Mesenchymal stem cell (in vitro differentiated cells and primary cell): ENCODE measurements at regions not wholly inside any gene's neighbourhood (a gene's known extent, or its start where the extent isn't known, plus 50 kb on each side); places are given as distances from the start of the nearest gene placed in this dataset.

Experiments
- DNase-seq: peaks from one replicate; pipeline ENCODE4 v3.0.0-alpha.2; 2013
- H2AFZ ChIP-seq: one replicate; pipeline ENCODE4 v1.6.1; 2013; ENCODE audit warnings: low read depth, mild to moderate bottlenecking, control low read depth, inconsistent platforms, low read length, moderate library complexity
- H2AK5ac ChIP-seq: 2 replicates; pipeline ENCODE4 v1.6.1; 2013; ENCODE audit warnings: low read length, moderate library complexity, mild to moderate bottlenecking, inconsistent platforms; ENCODE audit not compliant: severe bottlenecking
- H2BK120ac ChIP-seq: one replicate; pipeline ENCODE4 v1.6.1; 2013; ENCODE audit warnings: low read depth, mild to moderate bottlenecking, inconsistent platforms, low read length, moderate library complexity
- H2BK12ac ChIP-seq, 2 experiments: one replicate each; pipeline ENCODE4 v1.6.1; 2013; ENCODE audit warnings: inconsistent platforms in 2 of 2, low read length in 2 of 2, mild to moderate bottlenecking in 2 of 2, moderate library complexity in 2 of 2, control low read depth in 1 of 2
- H2BK15ac ChIP-seq: one replicate; pipeline ENCODE4 v1.6.1; 2013; ENCODE audit warnings: mild to moderate bottlenecking, low read depth, inconsistent platforms; ENCODE audit not compliant: poor library complexity, severe bottlenecking
- H2BK5ac ChIP-seq: 2 replicates; pipeline ENCODE4 v1.6.1; 2013; ENCODE audit warnings: low read depth, mild to moderate bottlenecking, low read length, control low read depth, inconsistent platforms; ENCODE audit not compliant: poor library complexity, severe bottlenecking
- H3K14ac ChIP-seq, 2 experiments: one replicate each; pipeline ENCODE4 v1.6.1; 2013; ENCODE audit warnings: inconsistent platforms in 2 of 2, low read length in 2 of 2, control low read depth in 1 of 2, mild to moderate bottlenecking in 1 of 2, moderate library complexity in 1 of 2
- H3K18ac ChIP-seq, 2 experiments: one replicate each; pipeline ENCODE4 v1.6.1; 2013; ENCODE audit warnings: inconsistent platforms in 2 of 2, low read length in 2 of 2, control low read depth in 1 of 2, low read depth in 1 of 2, mild to moderate bottlenecking in 1 of 2
- H3K23ac ChIP-seq, 2 experiments: one replicate each; pipeline ENCODE4 v1.6.1; 2013; ENCODE audit warnings: inconsistent platforms in 2 of 2, low read length in 2 of 2, mild to moderate bottlenecking in 2 of 2, moderate library complexity in 2 of 2, control low read depth in 1 of 2
- H3K27ac ChIP-seq: 2 replicates; pipeline ENCODE4 v1.5.1; 2013; ENCODE audit warnings: mild to moderate bottlenecking, moderate library complexity, low read length, control low read depth, inconsistent platforms; ENCODE audit not compliant: poor library complexity, severe bottlenecking
- H3K27me3 ChIP-seq, 2 experiments: 2 replicates each; pipeline versions ENCODE4 v1.6.1 to v1.7.0; 2013; ENCODE audit warnings: low read length in 2 of 2, mild to moderate bottlenecking in 2 of 2, moderate library complexity in 2 of 2, control low read depth in 1 of 2, inconsistent platforms in 1 of 2; ENCODE audit not compliant: control insufficient read depth in 1 of 2, insufficient read depth in 1 of 2
- H3K36me3 ChIP-seq, 2 experiments: 2 replicates each; pipeline versions ENCODE4 v1.6.1 to v1.7.0; 2013; ENCODE audit warnings: low read length in 2 of 2, control low read depth in 1 of 2, inconsistent platforms in 1 of 2, low read depth in 1 of 2, mild to moderate bottlenecking in 1 of 2; ENCODE audit not compliant: insufficient read depth in 2 of 2, control insufficient read depth in 1 of 2
- H3K4ac ChIP-seq, 2 experiments: one replicate each; pipeline ENCODE4 v1.6.1; 2013; ENCODE audit warnings: inconsistent platforms in 2 of 2, low read length in 2 of 2, mild to moderate bottlenecking in 2 of 2, moderate library complexity in 2 of 2, control low read depth in 1 of 2, low read depth in 1 of 2
- H3K4me1 ChIP-seq: 2 replicates; pipeline ENCODE4 v1.6.1; 2013; ENCODE audit warnings: low read depth, low read length, control low read depth; ENCODE audit not compliant: control insufficient read depth, insufficient read depth
- H3K4me2 ChIP-seq: 2 replicates; pipeline ENCODE4 v1.6.1; 2013; ENCODE audit warnings: low read length, mild to moderate bottlenecking, inconsistent platforms; ENCODE audit not compliant: poor library complexity, severe bottlenecking
- H3K4me3 ChIP-seq, 2 experiments: 2 replicates each; pipeline versions ENCODE4 v1.5.1 to v1.7.0; 2013; ENCODE audit warnings: low read length in 2 of 2, mild to moderate bottlenecking in 2 of 2, control low read depth in 1 of 2, low read depth in 1 of 2; ENCODE audit not compliant: insufficient read depth in 1 of 2
- H3K79me1 ChIP-seq: replicated peaks from 2 replicates; pipeline ENCODE4 v1.6.1; 2013; ENCODE audit warnings: mild to moderate bottlenecking, control low read depth, low read length, inconsistent platforms; ENCODE audit not compliant: poor library complexity, severe bottlenecking
- H3K9ac ChIP-seq: 2 replicates; pipeline ENCODE4 v1.7.0; 2013; ENCODE audit warnings: mild to moderate bottlenecking, low read length, moderate library complexity
- H3K9me3 ChIP-seq: 2 replicates; pipeline ENCODE4 v1.7.0; 2013; ENCODE audit warnings: mild to moderate bottlenecking, low read length; ENCODE audit not compliant: control insufficient read depth
- H4K8ac ChIP-seq: one replicate; pipeline ENCODE4 v1.6.1; 2013; ENCODE audit warnings: inconsistent platforms, mild to moderate bottlenecking, low read length, moderate library complexity
- H4K91ac ChIP-seq: one replicate; pipeline ENCODE4 v1.6.1; 2013; ENCODE audit warnings: mild to moderate bottlenecking, low read length, inconsistent platforms
- WGBS: methylation state at CpG from one replicate; pipeline ENCODE4 v1.1.7; 2013; ENCODE audit warnings: mixed read lengths; 5-methylcytosine and 5-hydroxymethylcytosine counted together

DNA sequence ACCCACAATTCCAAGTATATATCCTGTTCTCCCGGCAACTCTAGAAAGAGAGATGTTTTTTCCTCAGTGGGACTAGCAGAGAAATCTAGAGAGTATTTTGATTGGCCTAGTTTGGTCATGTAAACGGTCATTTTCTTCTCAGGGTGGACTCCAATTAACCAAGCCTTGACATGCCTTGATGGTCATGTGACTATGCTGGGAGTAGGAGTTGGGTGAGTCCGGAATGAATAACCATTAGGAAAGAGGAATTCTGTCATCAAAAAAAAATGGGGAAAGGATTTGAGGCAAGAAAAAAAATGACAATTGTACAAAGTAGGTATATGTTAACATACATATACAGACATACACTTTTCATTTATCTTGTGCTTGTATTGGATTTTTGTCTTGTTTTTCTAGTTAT lies 248.2 kb upstream of the CDH20 start:
- H2BK5ac ChIP-seq, result no peak overlapping the region
- no peak overlapping the region for H2BK120ac ChIP-seq
- H2BK12ac ChIP-seq, result no peak overlapping the region
- H3K4me2 ChIP-seq, result no peak overlapping the region
- no peak overlapping the region for H3K27ac ChIP-seq
- no peak overlapping the region for H4K8ac ChIP-seq
- no peak overlapping the region for H2AK5ac ChIP-seq
- no peak overlapping the region for H3K18ac ChIP-seq
- no peaks in the 10 kb centered on the region for H3K36me3 ChIP-seq
- H3K9ac ChIP-seq, result no peak overlapping the region
- H3K79me1 ChIP-seq, result no peaks in the 10 kb centered on the region
- 94% methylated on average over 3 of the region's 3 CpGs for WGBS
- H3K4ac ChIP-seq, result no peak overlapping the region
- H3K14ac ChIP-seq, result no peak overlapping the region
- H3K27me3 ChIP-seq, result no peaks in the 10 kb centered on the region
- no peak overlapping the region for H4K91ac ChIP-seq
- H3K23ac ChIP-seq, result no peak overlapping the region
- H2BK15ac ChIP-seq, result no peak overlapping the region
- no peaks in the 10 kb centered on the region for H3K4me1 ChIP-seq
- H2AFZ ChIP-seq, result no peak overlapping the region
- DNase-seq, result no peak
- no peaks in the 10 kb centered on the region for H3K9me3 ChIP-seq
- no peak overlapping the region for H3K4me3 ChIP-seq

DNA sequence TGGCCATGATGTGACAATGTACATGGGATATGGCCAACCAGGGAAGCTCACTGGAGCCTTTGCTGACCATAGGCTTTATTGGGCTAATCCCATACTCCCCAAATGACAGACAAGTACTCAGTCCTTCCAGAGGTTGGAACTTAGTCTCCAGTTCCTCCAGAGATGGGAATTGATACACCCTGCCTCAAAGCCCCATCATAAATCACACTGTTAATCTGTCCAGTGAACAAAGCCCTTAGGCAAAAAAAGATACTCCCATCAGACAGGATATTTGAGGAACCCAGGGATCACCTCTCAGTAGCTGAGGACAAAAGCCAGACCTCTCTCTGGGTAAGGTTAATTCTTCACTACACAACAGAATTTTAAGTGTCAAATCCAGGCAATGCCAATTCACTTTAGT lies 247.5 kb upstream of the CDH20 start:
- no peak overlapping the region for H2AFZ ChIP-seq
- no peak overlapping the region for H3K23ac ChIP-seq
- H2BK120ac ChIP-seq, result no peak overlapping the region
- no peak overlapping the region for H2BK12ac ChIP-seq
- no peak overlapping the region for H3K9ac ChIP-seq
- no peaks in the 10 kb centered on the region for H3K27me3 ChIP-seq
- no peaks in the 10 kb centered on the region for H3K36me3 ChIP-seq
- no peaks in the 10 kb centered on the region for H3K4me1 ChIP-seq
- no peak overlapping the region for H3K18ac ChIP-seq
- H3K9me3 ChIP-seq, result no peaks in the 10 kb centered on the region
- H4K8ac ChIP-seq, result no peak overlapping the region
- DNase-seq, result no peak
- no peak overlapping the region for H3K4me3 ChIP-seq
- H2AK5ac ChIP-seq, result no peak overlapping the region
- H2BK5ac ChIP-seq, result no peak overlapping the region
- H3K14ac ChIP-seq, result no peak overlapping the region
- no peak overlapping the region for H2BK15ac ChIP-seq
- H3K4me2 ChIP-seq, result no peak overlapping the region
- H3K79me1 ChIP-seq, result no peaks in the 10 kb centered on the region
- no peak overlapping the region for H4K91ac ChIP-seq
- H3K27ac ChIP-seq, result no peak overlapping the region
- H3K4ac ChIP-seq, result no peak overlapping the region

DNA sequence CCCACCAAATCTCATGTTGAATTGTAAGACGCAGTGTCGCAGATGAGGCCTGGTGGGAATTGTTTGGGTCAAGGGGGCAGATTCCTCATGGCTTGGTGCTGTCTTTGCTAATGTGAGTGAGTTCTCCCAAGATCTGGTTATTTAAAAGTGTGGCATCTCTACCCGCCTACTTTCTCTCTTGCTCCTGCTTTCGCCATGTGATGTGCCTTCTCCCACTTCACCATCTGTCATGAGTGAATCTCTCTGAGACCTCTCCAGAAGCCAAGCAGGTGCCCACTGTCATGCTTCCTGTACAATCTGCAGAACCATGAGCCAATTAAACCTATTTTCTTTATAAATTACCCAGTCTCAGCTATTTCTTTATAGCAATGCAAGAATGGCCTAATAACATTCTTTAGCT lies 246.6 kb upstream of the CDH20 start:
- H2AFZ ChIP-seq, result no peak overlapping the region
- WGBS, result 98% methylated on average over 4 of the region's 4 CpGs
- no peak overlapping the region for H3K4me2 ChIP-seq
- no peak overlapping the region for H4K8ac ChIP-seq
- no peak overlapping the region for H2BK15ac ChIP-seq
- H2BK12ac ChIP-seq, result no peak overlapping the region
- no peak overlapping the region for H3K27ac ChIP-seq
- H2BK5ac ChIP-seq, result no peak overlapping the region
- no peak overlapping the region for H3K4ac ChIP-seq
- H3K36me3 ChIP-seq, result no peaks in the 10 kb centered on the region
- no peak overlapping the region for H3K23ac ChIP-seq
- H3K4me1 ChIP-seq, result no peaks in the 10 kb centered on the region
- no peak for DNase-seq
- H3K9me3 ChIP-seq, result no peaks in the 10 kb centered on the region
- H3K14ac ChIP-seq, result no peak overlapping the region
- H4K91ac ChIP-seq, result no peak overlapping the region
- H2AK5ac ChIP-seq, result no peak overlapping the region
- H2BK120ac ChIP-seq, result no peak overlapping the region
- no peaks in the 10 kb centered on the region for H3K79me1 ChIP-seq
- no peak overlapping the region for H3K18ac ChIP-seq
- no peaks in the 10 kb centered on the region for H3K27me3 ChIP-seq
- H3K9ac ChIP-seq, result no peak overlapping the region
- H3K4me3 ChIP-seq, result no peak overlapping the region

DNA sequence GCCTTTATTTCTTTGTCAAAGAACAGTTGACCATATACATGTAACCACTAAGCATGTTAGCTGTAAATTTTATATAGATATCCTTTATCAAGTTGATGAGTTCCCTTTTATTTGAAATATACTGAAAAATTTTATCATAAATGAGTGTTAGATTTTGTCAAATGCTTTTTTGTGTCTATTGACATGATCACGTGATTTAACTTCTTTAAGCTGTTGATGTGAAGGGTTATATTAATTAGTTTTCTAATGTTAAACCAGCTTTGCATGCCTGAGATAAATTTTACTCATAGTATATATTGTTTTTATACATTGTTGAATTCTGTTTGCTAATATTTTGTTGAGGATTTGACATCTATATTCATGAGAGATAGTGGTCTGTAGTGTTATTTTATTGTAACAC lies 241.9 kb upstream of the CDH20 start:
- Histone ChIP-seq H3K4ac (no peak overlapping the region), H3K4me1 (peaks cover 1% of the 10 kb centered on the region), H2AFZ (no peak overlapping the region), H4K91ac (no peak overlapping the region), H3K23ac (no peak overlapping the region), H3K27me3 (no peaks in the 10 kb centered on the region), H2AK5ac (no peak overlapping the region), H2BK15ac (no peak overlapping the region), H3K27ac (no peak overlapping the region), H3K4me3 (no peak overlapping the region), H3K9ac (no peak overlapping the region), H3K9me3 (no peaks in the 10 kb centered on the region), H4K8ac (no peak overlapping the region), H2BK5ac (no peak overlapping the region), H3K14ac (no peak overlapping the region), H2BK12ac (no peak overlapping the region), H3K18ac (no peak overlapping the region), H3K79me1 (no peaks in the 10 kb centered on the region), H3K36me3 (no peaks in the 10 kb centered on the region), H2BK120ac (no peak overlapping the region), H3K4me2 (no peak overlapping the region)
- DNase-seq, result no peak
- no CpG with 5 or more reads among the region's 1 CpG for WGBS
